HG03457 (cell line): ENCODE measurements at regions not wholly inside any gene's neighbourhood (a gene's known extent, or its start where the extent isn't known, plus 50 kb on each side); places are given as distances from the start of the nearest gene placed in this dataset.
A peak's percentile ranks its signal among the peaks of the same experiment; 100 is the strongest.
"Not testable (repeated sequence)": the region's sequence is repeated elsewhere in the genome, so short reads cannot be mapped to it uniquely, and the experiment has no call there.

Source experiments
- ATAC-seq: cut with Tn5 transposase; IDR thresholded peaks from one replicate; pipeline ENCODE4 v1.9.1; 2021; ENCODE audit warnings: moderate number of reproducible peaks; ENCODE audit not compliant: unreplicated experiment

GRCh38 chr11:81802591-81802990 lies 931.1 kb downstream of the FAM181B start:
- no peak for ATAC-seq

GRCh38 chr11:81792416-81792815 lies 941.2 kb downstream of the FAM181B start:
- no peak for ATAC-seq

- ATAC-seq: no peak
These were observed 946.0 kb downstream of the FAM181B start for GRCh38 chr11:81787584-81788049.

- no peak for ATAC-seq
These were observed 961.5 kb downstream of the FAM181B start for GRCh38 chr11:81772166-81772565.

GRCh38 chr11:81769906-81770305 lies 963.8 kb downstream of the FAM181B start:
- not testable (repeated sequence) for ATAC-seq

GRCh38 chr11:81756864-81757595 lies 976.6 kb downstream of the FAM181B start:
- no peak for ATAC-seq

- ATAC-seq: no peak
These were observed 984.4 kb downstream of the FAM181B start for GRCh38 chr11:81749245-81749644.

- no peak for ATAC-seq
These were observed 989.1 kb downstream of the FAM181B start for GRCh38 chr11:81744336-81745116.

- ATAC-seq: no peak
These were observed 1008.0 kb downstream of the FAM181B start for GRCh38 chr11:81725701-81726100.

- no peak for ATAC-seq
These were observed 1016.0 kb downstream of the FAM181B start for GRCh38 chr11:81717695-81718094.

- ATAC-seq: no peak
These were observed 1025.8 kb downstream of the FAM181B start for GRCh38 chr11:81707881-81708280.

GRCh38 chr11:81705283-81705682 lies 1028.4 kb downstream of the FAM181B start:
- no peak for ATAC-seq

- no peak for ATAC-seq
These were observed 1033.6 kb downstream of the FAM181B start for GRCh38 chr11:81700076-81700475.

GRCh38 chr11:81687057-81687456 lies 1046.6 kb downstream of the FAM181B start:
- ATAC-seq: no peak

- ATAC-seq: no peak
These were observed 1059.5 kb downstream of the FAM181B start for GRCh38 chr11:81674211-81674610.

GRCh38 chr11:81673001-81673400 lies 1060.7 kb downstream of the FAM181B start:
- ATAC-seq: no peak

GRCh38 chr11:81669935-81670543 lies 1063.6 kb downstream of the FAM181B start:
- ATAC-seq: no peak

- no peak for ATAC-seq
These were observed 1074.9 kb downstream of the FAM181B start for GRCh38 chr11:81658722-81659121.

- ATAC-seq: no peak
These were observed 1078.3 kb downstream of the FAM181B start for GRCh38 chr11:81655351-81655750.

GRCh38 chr11:81647374-81647773 lies 1086.3 kb downstream of the FAM181B start:
- ATAC-seq: no peak

GRCh38 chr11:81644239-81644840 lies 1089.3 kb downstream of the FAM181B start:
- peak; percentile 90 for ATAC-seq
